Neural progenitor cell (in vitro differentiated cells): ENCODE measurements at regions not wholly inside any gene's neighbourhood (a gene's known extent, or its start where the extent isn't known, plus 50 kb on each side); places are given as distances from the start of the nearest gene placed in this dataset.
A peak's percentile ranks its signal among the peaks of the same experiment; 100 is the strongest.

ENCODE experiments used
- DNase-seq: peaks from one replicate; pipeline ENCODE4 v3.0.0-alpha.2; 2016; ENCODE audit warnings: low spot score
- H2AFZ ChIP-seq: fragments of 200-600 bp; sonication (generic); replicated peaks from 2 replicates; pipeline ENCODE4 v1.6.1; 2016; ENCODE audit warnings: antibody characterized with exemption
- H3F3A ChIP-seq: fragments of 200-600 bp; sonication (generic); 2 replicates; pipeline ENCODE4 v1.6.1; 2016; ENCODE audit warnings: antibody characterized with exemption, low read depth
- H3K27ac ChIP-seq: fragments of 200-600 bp; sonication (generic); 2 replicates; pipeline ENCODE4 v1.5.1; 2016; ENCODE audit warnings: mild to moderate bottlenecking
- H3K27me3 ChIP-seq: fragments of 200-600 bp; sonication (generic); 2 replicates; pipeline ENCODE4 v1.6.1; 2016; ENCODE audit warnings: mild to moderate bottlenecking, moderate library complexity
- H3K36me3 ChIP-seq: fragments of 200-600 bp; sonication (generic); 2 replicates; pipeline ENCODE4 v1.5.1; 2016
- H3K4me1 ChIP-seq: fragments of 200-600 bp; sonication (generic); 2 replicates; pipeline ENCODE4 v1.6.1; 2016; ENCODE audit warnings: mixed run types
- H3K4me2 ChIP-seq: fragments of 200-600 bp; sonication (generic); 2 replicates; pipeline ENCODE4 v1.6.1; 2016
- H3K4me3 ChIP-seq: fragments of 200-600 bp; sonication (generic); 2 replicates; pipeline ENCODE4 v1.5.1; 2016
- H3K79me2 ChIP-seq: fragments of 200-600 bp; sonication (generic); 2 replicates; pipeline ENCODE4 v1.6.1; 2016; ENCODE audit warnings: low read depth
- H3K9ac ChIP-seq: fragments of 200-600 bp; sonication (generic); 2 replicates; pipeline ENCODE4 v1.6.1; 2016
- H3K9me3 ChIP-seq: fragments of 200-600 bp; sonication (generic); 2 replicates; pipeline ENCODE4 v1.5.1; 2016; ENCODE audit warnings: low read depth
- H4K20me1 ChIP-seq: fragments of 200-600 bp; sonication (generic); 2 replicates; pipeline ENCODE4 v1.6.1; 2016; ENCODE audit warnings: low read depth
- H3K27ac Mint-ChIP-seq: 3 replicates; pipeline ENCODE4 v1.8.0; 2021; ENCODE audit warnings: mixed read lengths
- H3K27me3 Mint-ChIP-seq: 2 replicates; pipeline ENCODE4 v1.8.0; 2022; ENCODE audit warnings: low read depth, mild to moderate bottlenecking, inconsistent platforms, moderate library complexity, mixed read lengths; ENCODE audit not compliant: insufficient read depth
- H3K36me3 Mint-ChIP-seq: 3 replicates; pipeline ENCODE4 v1.8.0; 2021; ENCODE audit warnings: mixed read lengths
- H3K4me1 Mint-ChIP-seq: 3 replicates; pipeline ENCODE4 v1.8.0; 2021; ENCODE audit warnings: mixed read lengths
- H3K4me3 Mint-ChIP-seq: 3 replicates; pipeline ENCODE4 v1.8.0; 2021; ENCODE audit warnings: mild to moderate bottlenecking, moderate library complexity, mixed read lengths
- H3K9me3 Mint-ChIP-seq: 3 replicates; pipeline ENCODE4 v1.8.0; 2020; ENCODE audit warnings: mixed read lengths
- CTCF ChIP-seq: fragments of 200-600 bp; sonication (generic); IDR thresholded peaks from 2 replicates; pipeline ENCODE4 v1.5.1; 2017; ENCODE audit warnings: antibody characterized with exemption, mild to moderate bottlenecking
- EZH2 ChIP-seq: fragments of 200-600 bp; sonication (generic); IDR thresholded peaks from 2 replicates; pipeline ENCODE4 v1.6.1; 2017; ENCODE audit warnings: antibody characterized with exemption, mild to moderate bottlenecking, moderate library complexity
- EZH2phosphoT487 ChIP-seq: fragments of 200-600 bp; sonication (generic); IDR thresholded peaks from 2 replicates; pipeline ENCODE4 v1.6.1; 2017; ENCODE audit warnings: antibody characterized with exemption

GRCh38 chr10:33434933-33435332 is 100.5 kb upstream of the NRP1 start:
- Histone ChIP-seq H3K4me2 (no peak overlapping the region), H3K27ac (no peak overlapping the region), H3K79me2 (no peaks in the 10 kb centered on the region), H3F3A (no peaks in the 10 kb centered on the region), H4K20me1 (no peaks in the 10 kb centered on the region), H3K27me3 (no peaks in the 10 kb centered on the region), H3K9ac (no peak overlapping the region), H3K4me3 (no peak overlapping the region), H3K36me3 (no peaks in the 10 kb centered on the region), H3K4me1 (no peaks in the 10 kb centered on the region), H2AFZ (no peak overlapping the region), H3K9me3 (no peaks in the 10 kb centered on the region)
- Mint-ChIP-seq H3K4me1 (no peaks in the 10 kb centered on the region), H3K27ac (no peak overlapping the region), H3K36me3 (no peaks in the 10 kb centered on the region), H3K9me3 (no peaks in the 10 kb centered on the region), H3K27me3 (no peaks in the 10 kb centered on the region), H3K4me3 (no peak overlapping the region)
- DNase-seq, result no peak
- no peak for TF ChIP-seq EZH2
- TF ChIP-seq EZH2phosphoT487, result no peak
- no peak for TF ChIP-seq CTCF

GRCh38 chr10:33428682-33429081 is 94.2 kb upstream of the NRP1 start:
- Mint-ChIP-seq H3K9me3 (no peaks in the 10 kb centered on the region), H3K27ac (no peak overlapping the region), H3K27me3 (no peaks in the 10 kb centered on the region), H3K4me3 (no peak overlapping the region), H3K36me3 (no peaks in the 10 kb centered on the region), H3K4me1 (peaks cover 12% of the 10 kb centered on the region)
- TF ChIP-seq EZH2 (no peak), EZH2phosphoT487 (no peak), CTCF (no peak)
- Histone ChIP-seq H3K27ac (no peak overlapping the region), H3K79me2 (no peaks in the 10 kb centered on the region), H3K27me3 (no peaks in the 10 kb centered on the region), H3K9ac (no peak overlapping the region), H3F3A (no peaks in the 10 kb centered on the region), H3K4me2 (no peak overlapping the region), H3K4me3 (no peak overlapping the region), H2AFZ (no peak overlapping the region), H4K20me1 (no peaks in the 10 kb centered on the region), H3K4me1 (no peaks in the 10 kb centered on the region), H3K9me3 (no peaks in the 10 kb centered on the region), H3K36me3 (no peaks in the 10 kb centered on the region)
- DNase-seq, result no peak

- Mint-ChIP-seq H3K9me3 (no peaks in the 10 kb centered on the region), H3K36me3 (no peaks in the 10 kb centered on the region), H3K4me1 (peaks cover 29% of the 10 kb centered on the region), H3K4me3 (no peak overlapping the region), H3K27ac (peak overlapping the region; percentile 92), H3K27me3 (peaks cover 3% of the 10 kb centered on the region)
- TF ChIP-seq CTCF (no peak), EZH2 (no peak), EZH2phosphoT487 (no peak)
- H3K27ac ChIP-seq, result no peak overlapping the region
- no peak for DNase-seq
- peaks cover 12% of the 10 kb centered on the region for H3K4me1 ChIP-seq
- H2AFZ ChIP-seq, result peak overlapping the region; percentile 38
- no peak overlapping the region for H3K4me3 ChIP-seq
- no peak overlapping the region for H3K4me2 ChIP-seq
- H4K20me1 ChIP-seq, result no peaks in the 10 kb centered on the region
- H3K9me3 ChIP-seq, result no peaks in the 10 kb centered on the region
- no peaks in the 10 kb centered on the region for H3K27me3 ChIP-seq
- H3F3A ChIP-seq, result no peaks in the 10 kb centered on the region
- no peak overlapping the region for H3K9ac ChIP-seq
- no peaks in the 10 kb centered on the region for H3K79me2 ChIP-seq
- H3K36me3 ChIP-seq, result no peaks in the 10 kb centered on the region
Measured at GRCh38 chr10:33423154-33423529, 88.7 kb upstream of the NRP1 start.
